Activated naive CD4-positive, alpha-beta T cell treated with anti-CD3 and anti-CD28 coated beads, Interleukin-2, amount 10 ng/mL, durations not matched to agents 7 days and 5 days (primary cell): ENCODE measurements at regions not wholly inside any gene's neighbourhood (a gene's known extent, or its start where the extent isn't known, plus 50 kb on each side); places are given as distances from the start of the nearest gene placed in this dataset.

Experiments
- CTCF ChIA-PET: fragments of 350-600 bp; sonication (Branson Sonifier 250); formaldehyde crosslinking; loops from one replicate; lab custom pipeline; 2021; ENCODE audit warnings: antibody characterized with exemption; lab: Charles Lee
- DNase-seq: peaks from one replicate; pipeline ENCODE4 v3.0.0-alpha.2; 2020
- H3K27ac Mint-ChIP-seq: one replicate; pipeline ENCODE4 v1.8.0; 2021; ENCODE audit warnings: mild to moderate bottlenecking, moderate library complexity, mixed read lengths
- H3K27me3 Mint-ChIP-seq: one replicate; pipeline ENCODE4 v1.8.0; 2021; ENCODE audit warnings: mild to moderate bottlenecking, mixed read lengths
- H3K36me3 Mint-ChIP-seq: one replicate; pipeline ENCODE4 v1.8.0; 2021; ENCODE audit warnings: mixed read lengths
- H3K4me1 Mint-ChIP-seq: one replicate; pipeline ENCODE4 v1.8.0; 2021; ENCODE audit warnings: mixed read lengths
- H3K4me3 Mint-ChIP-seq: one replicate; pipeline ENCODE4 v1.8.0; 2021; ENCODE audit warnings: mild to moderate bottlenecking, moderate library complexity, mixed read lengths
- H3K9me3 Mint-ChIP-seq: one replicate; pipeline ENCODE4 v1.8.0; 2021; ENCODE audit warnings: mixed read lengths

- Mint-ChIP-seq H3K27me3 (peaks cover 4% of the 10 kb centered on the region), H3K4me1 (no peaks in the 10 kb centered on the region), H3K9me3 (peaks cover 8% of the 10 kb centered on the region), H3K4me3 (no peak overlapping the region), H3K27ac (no peak overlapping the region), H3K36me3 (no peaks in the 10 kb centered on the region)
- DNase-seq: no peak
- CTCF ChIA-PET: no interaction called here
Measured at GRCh38 chr5:67253911-67254310, 57.3 kb upstream of the CD180 start.

GRCh38 chr5:67249590-67249895, 52.9 kb upstream of the CD180 start:
- CTCF ChIA-PET: interaction anchor here (0.7 kb wide), 1 partner anchor 9 kb away, joined by 4 read pairs; no protein-coding TSS in a partner anchor
- Mint-ChIP-seq H3K27me3 (no peaks in the 10 kb centered on the region), H3K4me3 (no peak overlapping the region), H3K4me1 (peaks cover 17% of the 10 kb centered on the region), H3K36me3 (no peaks in the 10 kb centered on the region), H3K9me3 (peaks cover 8% of the 10 kb centered on the region), H3K27ac (no peak overlapping the region)
- no peak for DNase-seq

GRCh38 chr5:67248703-67249589, 52.3 kb upstream of the CD180 start:
- peaks cover 17% of the 10 kb centered on the region for H3K4me1 Mint-ChIP-seq
- H3K4me3 Mint-ChIP-seq: no peak overlapping the region
- H3K27me3 Mint-ChIP-seq: no peaks in the 10 kb centered on the region
- CTCF ChIA-PET: interaction anchor here (0.7 kb wide), 1 partner anchor 9 kb away, joined by 4 read pairs; no protein-coding TSS in a partner anchor
- DNase-seq: no peak
- peaks cover 8% of the 10 kb centered on the region for H3K9me3 Mint-ChIP-seq
- no peak overlapping the region for H3K27ac Mint-ChIP-seq
- H3K36me3 Mint-ChIP-seq: no peaks in the 10 kb centered on the region

GRCh38 chr5:67246546-67247268, 50.1 kb upstream of the CD180 start:
- no peaks in the 10 kb centered on the region for H3K27me3 Mint-ChIP-seq
- H3K9me3 Mint-ChIP-seq: peaks cover 2% of the 10 kb centered on the region

More at GRCh38 chr5:67246546-67247268, 50.1 kb upstream of the CD180 start:
- H3K36me3 Mint-ChIP-seq: no peaks in the 10 kb centered on the region
- DNase-seq: no peak
- CTCF ChIA-PET: interaction anchor here (0.6 to 2.3 kb wide), 26 partner anchors 11 to 1040 kb away, joined by 3 to 17 read pairs (median 4); no protein-coding TSS in a partner anchor
- H3K27ac Mint-ChIP-seq: no peak overlapping the region
- no peak overlapping the region for H3K4me3 Mint-ChIP-seq
- H3K4me1 Mint-ChIP-seq: peaks cover 17% of the 10 kb centered on the region
